ENCODE measurements at regions not wholly inside any gene's neighbourhood (a gene's known extent, or its start where the extent isn't known, plus 50 kb on each side); places are given as distances from the start of the nearest gene placed in this dataset.

DNA sequence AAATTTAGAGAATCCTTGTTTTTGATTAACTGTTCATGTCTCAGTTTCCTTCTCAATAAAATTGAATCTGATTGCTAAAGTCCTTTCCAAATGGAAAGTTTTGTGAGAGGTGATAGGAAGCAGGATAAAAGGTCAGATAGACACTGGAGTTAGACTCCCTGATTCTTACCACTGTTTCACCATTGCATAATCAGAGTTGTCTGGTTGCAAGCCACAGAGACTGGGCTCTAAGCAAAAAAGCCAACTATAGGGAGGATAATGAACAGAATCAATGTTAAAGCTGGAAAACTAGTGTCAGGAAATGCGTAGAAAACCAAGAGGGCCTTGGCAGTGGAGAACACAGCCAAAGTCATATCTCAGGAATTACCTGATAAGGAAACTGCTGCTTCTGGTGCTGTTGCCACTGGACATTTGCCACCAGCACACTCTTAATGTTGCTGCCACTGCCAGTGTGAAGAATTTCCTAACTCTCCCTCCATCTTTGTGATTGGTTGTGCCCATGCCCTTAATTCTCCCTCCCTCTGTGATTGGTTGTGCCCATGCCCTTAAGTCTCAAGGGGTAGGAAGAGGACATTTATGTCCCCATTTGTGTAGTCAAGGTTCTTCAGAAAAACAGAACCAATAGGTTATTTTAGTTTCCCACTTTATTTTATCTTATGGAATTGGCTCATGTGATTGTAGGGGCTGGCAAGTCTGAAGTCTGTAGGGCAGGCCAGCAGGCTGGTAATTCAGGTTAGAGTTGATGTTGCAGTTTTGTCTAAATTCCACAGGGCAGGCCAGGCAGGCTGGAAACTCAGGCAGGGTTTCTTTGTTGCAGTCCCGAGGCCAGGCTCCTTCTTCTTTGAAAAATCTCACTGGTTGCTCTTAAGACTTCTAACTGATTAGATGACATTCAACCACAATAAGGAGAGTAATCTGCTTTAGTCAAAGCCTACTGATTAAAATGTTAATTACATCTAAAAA lies 639.0 kb downstream of the REEP3 start:
- DNase-seq: no peak
- H3K4me3 ChIP-seq: no peak overlapping the region
- intact Hi-C loops (cut with DNase I; ENCODE audit: low total_unique reads): no loop called here
- TF ChIP-seq CTCF (IDR thresholded peaks at IDR 0.05): no peak
- no peaks in the 10 kb centered on the region for H3K9me3 ChIP-seq
- no peaks in the 10 kb centered on the region for H3K4me1 ChIP-seq
- H3K27ac ChIP-seq: no peak overlapping the region
- H3K27me3 ChIP-seq: no peaks in the 10 kb centered on the region
- no peaks in the 10 kb centered on the region for H3K36me3 ChIP-seq

DNA sequence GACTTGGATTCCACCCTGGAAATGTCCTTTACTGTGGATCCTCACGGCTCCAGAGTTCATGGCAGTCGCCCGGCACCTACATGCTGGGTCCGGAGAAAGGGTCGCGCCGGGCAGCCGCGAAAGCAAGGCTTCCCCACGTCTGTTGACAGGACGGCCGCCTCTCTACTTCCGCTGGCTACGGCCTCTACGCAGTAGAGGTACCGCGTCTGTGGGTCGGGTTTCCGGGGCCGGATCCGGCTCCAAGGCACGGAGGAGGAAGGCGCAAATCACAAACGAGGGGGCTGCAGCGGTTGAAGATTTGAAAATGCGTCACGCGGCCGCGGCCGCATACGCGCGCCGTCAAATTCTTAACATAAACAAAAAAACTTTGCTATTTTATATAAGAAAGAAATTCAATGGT lies 649.6 kb downstream of the REEP3 start:
- H3K27me3 ChIP-seq: no peaks in the 10 kb centered on the region
- intact Hi-C loops (cut with DNase I; ENCODE audit: low total_unique reads): no loop called here
- H3K4me3 ChIP-seq: no peak overlapping the region
- TF ChIP-seq CTCF (IDR thresholded peaks at IDR 0.05): no peak
- H3K27ac ChIP-seq: no peak overlapping the region
- H3K4me1 ChIP-seq: no peaks in the 10 kb centered on the region
- H3K36me3 ChIP-seq: no peaks in the 10 kb centered on the region
- no peak for DNase-seq
- H3K9me3 ChIP-seq: peaks cover 0 to 3% (median 0%) of the 10 kb centered on the region in 3 donors

- intact Hi-C loops (cut with DNase I; ENCODE audit: low total_unique reads): no loop called here
- Histone ChIP-seq H3K27ac (no peak overlapping the region), H3K4me3 (no peak overlapping the region), H3K4me1 (no peaks in the 10 kb centered on the region), H3K36me3 (no peaks in the 10 kb centered on the region), H3K9me3 (no peaks in the 10 kb centered on the region), H3K27me3 (no peaks in the 10 kb centered on the region)
- no peak for TF ChIP-seq CTCF (IDR thresholded peaks at IDR 0.05)
- no peak for DNase-seq
Observed at GRCh38 chr10:64173826-64174225, 652.6 kb downstream of the REEP3 start.

- no peaks in the 10 kb centered on the region for H3K9me3 ChIP-seq
- no peak for DNase-seq
- H3K4me3 ChIP-seq: no peak overlapping the region
- H3K36me3 ChIP-seq: no peaks in the 10 kb centered on the region
- no peaks in the 10 kb centered on the region for H3K27me3 ChIP-seq
- no peaks in the 10 kb centered on the region for H3K4me1 ChIP-seq
- H3K27ac ChIP-seq: no peak overlapping the region
- intact Hi-C loops (cut with DNase I; ENCODE audit: low total_unique reads): no loop called here
- TF ChIP-seq CTCF (IDR thresholded peaks at IDR 0.05): no peak
Observed at GRCh38 chr10:64174666-64175255, 653.6 kb downstream of the REEP3 start.

DNA sequence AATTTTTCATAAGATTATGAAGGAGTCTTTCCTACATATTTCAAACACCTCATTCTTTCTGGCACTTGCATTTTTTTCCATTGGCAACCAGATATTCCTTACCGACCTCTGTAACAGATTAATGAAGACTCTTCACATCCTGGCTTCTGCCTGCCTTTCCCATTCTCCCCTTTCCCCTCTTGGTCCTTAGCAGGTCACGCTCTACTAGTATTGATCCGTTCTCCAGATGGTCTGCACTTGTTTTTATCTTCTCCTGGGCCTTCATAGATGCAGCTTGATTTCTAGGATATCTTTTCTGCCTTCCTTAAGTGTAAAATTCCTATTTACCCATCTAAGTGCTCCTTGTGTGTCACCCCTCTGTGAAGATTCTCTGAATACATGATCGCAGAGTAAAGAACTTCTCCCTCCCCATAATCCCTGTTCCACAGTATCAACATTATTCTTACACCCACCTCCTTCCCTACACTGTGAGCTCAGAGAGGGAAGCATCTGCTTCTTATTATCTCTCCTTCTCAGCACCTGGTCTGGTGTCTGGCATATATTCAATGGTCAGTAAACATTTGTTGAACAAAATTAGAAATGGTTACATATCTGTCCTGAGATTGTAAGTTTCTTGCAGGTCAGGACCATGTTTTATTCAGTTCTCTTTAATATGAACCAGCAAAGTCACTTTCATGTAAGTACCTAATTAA lies 654.2 kb downstream of the REEP3 start:
- no peaks in the 10 kb centered on the region for H3K9me3 ChIP-seq
- H3K27me3 ChIP-seq: no peaks in the 10 kb centered on the region
- DNase-seq: no peak
- no peaks in the 10 kb centered on the region for H3K4me1 ChIP-seq
- TF ChIP-seq CTCF (IDR thresholded peaks at IDR 0.05): no peak
- H3K27ac ChIP-seq: no peak overlapping the region
- intact Hi-C loops (cut with DNase I; ENCODE audit: low total_unique reads): no loop called here
- H3K4me3 ChIP-seq: no peak overlapping the region
- no peaks in the 10 kb centered on the region for H3K36me3 ChIP-seq
